AG10803 (cell line): ENCODE measurements at regions not wholly inside any gene's neighbourhood (a gene's known extent, or its start where the extent isn't known, plus 50 kb on each side); places are given as distances from the start of the nearest gene placed in this dataset.

Experiments used
- DNase-seq: peaks from one replicate; pipeline ENCODE4 v3.0.0; 2010; ENCODE audit warnings: low read depth
- H3K4me3 ChIP-seq: 2 replicates; pipeline ENCODE4 v1.5.1; 2011; ENCODE audit warnings: mild to moderate bottlenecking, low read length, control low read depth
- TF ChIP-seq, protein P1 (sequence below): conservative IDR thresholded peaks from 2 replicates; pipeline ENCODE4 v1.5.1; 2011; ENCODE audit warnings: mild to moderate bottlenecking, low read length, control low read depth, inconsistent platforms

DNA sequence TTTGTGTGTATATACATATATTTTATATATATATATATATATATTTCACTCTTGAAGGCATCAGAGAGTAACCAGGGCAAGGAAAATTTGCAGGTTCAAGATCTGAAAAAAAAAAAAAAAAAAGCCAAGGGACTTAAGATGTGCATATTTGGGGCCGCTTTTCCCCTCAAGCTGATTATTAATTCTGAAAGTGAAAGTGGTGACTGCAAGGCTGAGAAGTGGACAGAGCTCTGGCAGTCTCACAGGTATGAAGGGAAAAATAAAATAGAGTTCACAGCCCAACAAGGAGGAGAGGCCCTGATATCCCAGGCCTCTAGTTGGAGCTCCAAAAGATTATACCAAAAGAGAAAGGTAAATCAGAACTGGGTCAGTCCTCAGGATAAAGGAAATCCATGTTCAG, 234.4 kb upstream of the GAS1 start:
- H3K4me3 ChIP-seq, result no peak overlapping the region
- no peak for DNase-seq

DNA sequence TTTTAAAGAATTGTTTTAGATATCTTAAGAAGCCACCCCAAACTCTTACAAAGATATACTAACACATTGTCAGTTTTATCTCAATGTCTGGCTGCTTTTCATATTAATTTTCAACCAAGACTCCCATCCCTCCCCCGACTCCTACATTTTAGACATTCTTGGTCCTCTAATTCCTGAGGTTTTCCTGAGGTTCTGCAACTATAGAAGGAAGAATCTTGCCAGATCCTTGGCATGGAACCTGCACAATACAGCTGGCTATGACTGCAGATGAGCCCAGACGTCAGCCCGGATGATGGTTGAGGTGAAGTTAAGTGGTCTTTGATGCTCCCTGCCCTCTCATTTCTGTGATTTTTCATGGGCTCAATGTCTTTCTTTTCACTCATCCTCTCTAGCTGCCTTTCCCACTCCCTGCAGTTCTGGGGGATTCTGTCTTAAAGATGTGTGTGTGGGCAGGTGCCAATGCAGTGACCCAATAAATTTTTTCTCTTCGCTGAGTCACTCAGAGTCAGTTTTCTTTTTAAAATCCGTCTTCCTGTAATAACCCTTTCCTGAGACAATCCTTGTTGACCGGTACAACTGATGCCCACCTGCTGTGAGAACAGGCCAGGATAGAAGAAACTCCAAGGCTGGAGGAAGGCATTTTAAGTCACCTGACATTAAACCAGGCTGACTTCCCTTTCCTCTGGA, 237.8 kb upstream of the GAS1 start:
- peak; percentile 78 for DNase-seq

More for the DNA sequence above, 234.4 kb upstream of the GAS1 start:
- TF ChIP-seq, protein P1, sequence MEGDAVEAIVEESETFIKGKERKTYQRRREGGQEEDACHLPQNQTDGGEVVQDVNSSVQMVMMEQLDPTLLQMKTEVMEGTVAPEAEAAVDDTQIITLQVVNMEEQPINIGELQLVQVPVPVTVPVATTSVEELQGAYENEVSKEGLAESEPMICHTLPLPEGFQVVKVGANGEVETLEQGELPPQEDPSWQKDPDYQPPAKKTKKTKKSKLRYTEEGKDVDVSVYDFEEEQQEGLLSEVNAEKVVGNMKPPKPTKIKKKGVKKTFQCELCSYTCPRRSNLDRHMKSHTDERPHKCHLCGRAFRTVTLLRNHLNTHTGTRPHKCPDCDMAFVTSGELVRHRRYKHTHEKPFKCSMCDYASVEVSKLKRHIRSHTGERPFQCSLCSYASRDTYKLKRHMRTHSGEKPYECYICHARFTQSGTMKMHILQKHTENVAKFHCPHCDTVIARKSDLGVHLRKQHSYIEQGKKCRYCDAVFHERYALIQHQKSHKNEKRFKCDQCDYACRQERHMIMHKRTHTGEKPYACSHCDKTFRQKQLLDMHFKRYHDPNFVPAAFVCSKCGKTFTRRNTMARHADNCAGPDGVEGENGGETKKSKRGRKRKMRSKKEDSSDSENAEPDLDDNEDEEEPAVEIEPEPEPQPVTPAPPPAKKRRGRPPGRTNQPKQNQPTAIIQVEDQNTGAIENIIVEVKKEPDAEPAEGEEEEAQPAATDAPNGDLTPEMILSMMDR, result no peak

GRCh38 chr9:87187656-87188055, 240.3 kb upstream of the GAS1 start:
- TF ChIP-seq, protein P1, result no peak
- H3K4me3 ChIP-seq, result no peak overlapping the region
- no peak for DNase-seq

More for the DNA sequence above, 237.8 kb upstream of the GAS1 start:
- no peak overlapping the region for H3K4me3 ChIP-seq
- TF ChIP-seq, protein P1, result no peak

DNA sequence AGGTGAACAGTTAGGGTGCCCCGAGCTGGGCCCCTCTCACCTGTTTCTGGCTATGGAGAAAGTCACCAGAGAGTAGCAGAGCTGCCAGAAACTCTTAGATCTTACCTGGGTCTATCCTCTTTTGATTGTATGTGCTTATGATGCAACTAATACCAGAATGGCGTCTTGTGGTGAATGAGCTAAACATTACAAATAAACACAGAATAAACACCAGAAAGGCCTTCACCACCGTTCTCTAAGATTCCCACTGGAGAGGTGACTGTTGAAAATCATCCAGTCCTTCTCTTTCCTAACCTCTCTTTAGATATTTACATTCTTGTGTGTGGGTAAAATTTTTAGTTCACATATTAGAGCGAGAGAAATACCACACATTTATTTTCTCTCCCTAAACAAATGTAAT, 241.7 kb upstream of the GAS1 start:
- peak; percentile 42 for DNase-seq
- TF ChIP-seq, protein P1, result no peak
- no peak overlapping the region for H3K4me3 ChIP-seq

- H3K4me3 ChIP-seq, result no peak overlapping the region
- TF ChIP-seq, protein P1, result no peak
- peak; percentile 59 for DNase-seq
Observed at GRCh38 chr9:87193151-87193550, 245.8 kb upstream of the GAS1 start.

GRCh38 chr9:87193925-87194868, 246.9 kb upstream of the GAS1 start:
- H3K4me3 ChIP-seq, result 0 out of 2 replicates have a peak overlapping the region, but pooled peaks have one; percentile 4
- TF ChIP-seq, protein P1, result no peak
- DNase-seq, result peak; percentile 99
